ENCODE measurements at regions not wholly inside any gene's neighbourhood (a gene's known extent, or its start where the extent isn't known, plus 50 kb on each side); places are given as distances from the start of the nearest gene placed in this dataset.
"Not testable (repeated sequence)": the region's sequence is repeated elsewhere in the genome, so short reads cannot be mapped to it uniquely, and the experiment has no call there.

DNA sequence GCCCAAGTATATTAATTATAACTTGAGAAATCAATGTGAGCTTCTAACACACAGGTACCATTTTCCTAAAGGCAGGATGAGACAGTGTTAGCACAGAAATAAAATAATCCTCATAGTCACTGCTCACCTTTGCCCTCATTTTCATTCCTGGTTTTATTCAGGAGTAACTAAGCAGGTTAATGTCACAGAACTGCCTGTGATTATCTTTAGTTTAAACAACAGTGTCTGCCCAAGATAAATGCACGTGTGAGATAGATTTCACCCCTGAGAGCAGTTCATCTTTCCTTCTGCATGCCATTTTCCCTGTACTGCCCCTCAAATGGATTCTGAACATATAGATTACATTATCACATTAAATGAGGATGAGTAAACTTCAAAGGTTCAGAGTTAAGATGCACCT is 250.7 kb downstream of the RMST start:
- no peak for DNase-seq (ENCODE audit: low read depth in 2 of 2)

DNA sequence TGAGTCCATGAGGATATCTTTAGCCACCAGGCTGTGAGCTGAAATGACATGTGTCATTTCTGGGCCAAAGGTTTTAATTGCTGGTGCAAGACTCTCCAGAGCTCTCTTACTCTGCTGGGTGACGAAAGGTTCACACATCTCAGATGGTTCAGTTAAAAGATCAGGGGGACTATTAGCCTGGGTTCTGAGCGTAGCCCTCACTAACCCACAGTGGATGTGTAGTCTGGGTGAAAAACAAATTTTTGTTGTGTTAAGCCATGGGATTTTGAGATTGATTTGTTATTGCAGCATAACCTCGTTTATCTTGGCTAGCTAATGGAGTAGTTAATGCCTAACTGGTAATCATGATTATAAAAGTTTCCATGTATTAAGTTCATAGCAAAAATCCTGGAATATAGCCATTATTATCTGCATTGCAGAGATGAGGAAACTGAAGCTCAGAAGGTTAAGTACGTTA is 251.5 kb downstream of the RMST start:
- no peak for DNase-seq (ENCODE audit: low read depth in 2 of 2)

DNA sequence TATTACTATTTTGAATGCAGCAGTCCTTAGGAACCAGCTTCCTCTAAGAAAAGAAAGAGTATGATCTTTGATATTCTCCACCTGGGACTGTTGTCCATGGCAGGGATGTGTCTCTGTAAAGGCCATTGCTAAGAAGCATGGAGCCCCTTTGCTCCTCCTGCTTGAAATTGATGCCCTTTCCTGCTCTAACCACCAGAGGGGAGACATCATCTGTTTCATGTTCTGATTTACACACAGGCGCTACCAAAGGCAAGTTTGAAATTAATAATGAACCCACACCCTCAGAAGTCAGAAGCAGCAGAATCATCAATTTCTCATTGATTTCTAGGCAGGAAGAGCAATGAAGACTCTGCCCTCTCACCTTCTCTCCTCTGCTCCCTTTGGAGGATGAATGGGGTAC is 253.8 kb downstream of the RMST start:
- no peak for DNase-seq (ENCODE audit: low read depth in 2 of 2)

DNA sequence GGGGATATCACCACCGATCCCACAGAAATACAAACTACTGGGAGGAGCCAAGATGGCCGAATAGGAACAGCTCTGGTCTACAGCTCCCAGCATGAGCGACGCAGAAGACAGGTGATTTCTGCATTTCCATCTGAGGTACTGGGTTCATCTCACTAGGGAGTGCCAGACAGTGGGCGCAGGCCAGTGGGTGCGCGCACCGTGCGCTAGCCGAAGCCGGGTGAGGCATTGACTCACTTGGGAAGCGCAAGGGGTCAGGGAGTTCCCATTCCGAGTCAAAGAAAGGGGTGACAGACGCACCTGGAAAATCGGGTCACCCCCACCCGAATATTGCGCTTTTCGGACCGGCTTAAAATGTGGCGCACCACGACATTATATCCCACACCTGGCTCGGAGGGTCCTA is 261.2 kb downstream of the RMST start:
- DNase-seq (ENCODE audit: low read depth in 2 of 2): not testable (repeated sequence)

DNA sequence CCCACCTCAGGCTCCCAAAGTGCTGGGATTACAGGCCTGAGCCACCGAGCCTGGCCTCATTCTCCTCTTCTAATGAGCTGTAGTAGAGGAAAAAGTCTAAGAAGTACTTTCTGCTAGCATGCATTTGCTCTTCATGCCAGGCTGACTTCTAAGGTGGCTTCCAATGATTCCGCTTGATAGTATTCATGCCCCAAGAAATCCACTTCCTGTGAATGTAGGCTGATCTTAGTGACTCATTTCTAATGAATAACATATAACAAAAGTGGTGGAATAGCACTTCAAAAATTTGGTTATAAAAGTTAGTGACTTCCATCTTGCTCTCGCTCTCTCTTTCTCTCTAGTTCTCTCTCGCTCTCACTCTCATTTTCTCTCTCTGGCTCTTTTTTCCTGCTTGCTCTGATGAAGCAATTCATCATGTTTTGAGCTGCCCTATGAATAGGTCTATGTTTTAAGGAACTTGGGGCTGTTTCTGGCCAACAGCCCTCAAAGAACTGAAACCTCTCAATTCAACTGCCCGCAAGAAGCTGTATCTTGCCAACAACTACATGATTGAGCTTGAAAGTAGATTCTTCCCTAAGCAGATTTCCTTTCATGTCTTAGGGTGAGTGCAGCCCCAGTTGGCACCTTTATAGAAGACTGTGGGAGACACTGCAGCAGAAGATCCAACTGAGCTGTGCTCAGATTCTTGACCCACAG is 282.9 kb downstream of the RMST start:
- no peak for DNase-seq (ENCODE audit: low read depth in 2 of 2)

DNA sequence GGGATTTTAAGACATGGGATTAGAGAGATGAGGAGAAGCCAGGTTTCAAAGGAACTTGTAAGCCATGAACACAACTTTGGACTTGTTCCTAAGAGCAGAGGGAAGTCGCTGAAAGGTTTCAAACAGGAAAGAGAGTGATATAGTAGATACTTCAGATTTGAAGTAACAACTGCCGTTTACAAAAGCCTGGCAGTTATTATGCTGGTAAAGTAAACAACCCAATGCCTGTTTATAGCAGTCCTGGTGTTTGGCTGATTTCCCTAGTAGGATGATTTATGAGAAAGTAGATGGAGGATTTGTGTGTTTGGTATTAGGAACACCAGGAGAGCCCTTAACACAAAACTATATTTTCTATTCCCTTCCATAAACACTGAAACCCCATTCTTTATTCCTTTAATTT is 285.7 kb downstream of the RMST start:
- DNase-seq (ENCODE audit: low read depth in 2 of 2): no peak

DNA sequence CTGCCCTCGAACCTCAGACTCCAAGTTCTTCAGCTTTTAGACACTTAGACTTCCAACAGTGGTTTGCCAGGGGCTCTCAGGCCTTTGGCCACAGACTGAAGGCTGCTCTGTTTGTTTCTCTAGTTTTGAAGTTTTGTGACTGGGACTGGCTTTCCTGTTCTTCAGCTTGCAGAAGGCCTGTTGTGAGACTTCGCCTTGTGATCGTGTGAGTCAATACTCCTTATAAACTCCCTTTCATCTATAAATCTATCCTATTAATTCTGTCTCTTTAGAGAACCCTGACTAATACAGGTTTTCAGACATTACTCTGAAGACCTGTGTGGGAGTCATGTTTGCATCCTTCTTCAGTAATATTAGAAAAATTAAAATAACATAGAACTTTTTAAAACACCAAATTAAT is 289.1 kb downstream of the RMST start:
- no peak for DNase-seq (ENCODE audit: low read depth in 2 of 2)

DNA sequence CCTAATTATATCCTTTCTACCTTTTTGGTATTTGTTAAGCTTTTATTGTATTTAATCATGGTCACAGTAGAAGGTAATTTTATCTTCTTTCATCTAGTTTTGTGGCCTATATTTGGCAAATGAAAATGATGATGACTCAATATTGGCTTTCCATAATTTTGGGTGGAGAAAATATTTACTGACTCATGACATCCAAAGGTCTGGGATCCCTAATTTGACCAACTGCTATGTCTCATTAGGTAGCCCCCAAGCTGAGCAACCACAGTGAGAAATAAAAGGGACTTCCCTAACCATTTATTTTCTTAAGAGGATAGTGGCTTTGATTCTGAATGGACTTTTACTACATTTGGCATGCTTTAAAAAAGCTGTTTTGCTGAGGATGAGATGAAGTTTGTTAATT is 289.5 kb downstream of the RMST start:
- no peak for DNase-seq (ENCODE audit: low read depth in 2 of 2)

DNA sequence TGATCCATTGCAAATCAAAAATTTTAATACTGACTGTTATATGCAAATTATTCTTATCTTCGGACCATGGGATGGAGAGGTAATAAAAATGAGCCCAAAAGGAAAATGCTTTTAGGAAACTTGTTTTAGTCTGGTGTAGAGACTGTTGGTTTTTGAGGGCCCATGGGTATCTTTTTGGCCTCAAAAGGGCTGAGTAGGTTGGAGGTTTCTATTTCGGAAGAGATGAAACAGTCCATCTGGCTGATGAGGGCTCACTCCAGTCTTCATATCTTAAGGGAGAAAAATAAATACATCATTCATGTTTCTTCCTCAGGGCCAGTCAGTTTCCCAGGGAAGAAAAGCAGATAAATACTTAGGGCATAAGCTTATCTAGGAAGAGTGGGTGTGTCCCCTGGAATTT is 290.7 kb downstream of the RMST start:
- DNase-seq (ENCODE audit: low read depth in 2 of 2): no peak

DNA sequence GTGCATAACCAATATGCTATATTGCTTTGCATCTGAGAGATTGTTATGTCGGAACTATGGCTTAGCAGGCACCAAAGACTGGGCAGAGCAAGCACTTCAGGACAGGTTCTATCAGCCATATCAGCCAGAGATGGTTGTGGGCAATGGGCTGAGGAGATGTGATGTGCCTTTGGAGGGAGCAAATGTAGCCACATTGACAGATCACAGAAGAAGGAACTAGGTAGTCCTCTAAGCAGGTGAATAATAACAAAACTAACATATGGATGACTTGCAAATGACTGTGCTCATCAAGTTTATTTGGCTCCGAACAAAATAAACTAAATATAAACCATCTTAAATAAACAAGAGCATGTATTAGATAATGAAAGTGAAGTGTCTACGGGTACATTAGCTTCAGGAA is 291.7 kb downstream of the RMST start:
- no peak for DNase-seq (ENCODE audit: low read depth in 2 of 2)

DNA sequence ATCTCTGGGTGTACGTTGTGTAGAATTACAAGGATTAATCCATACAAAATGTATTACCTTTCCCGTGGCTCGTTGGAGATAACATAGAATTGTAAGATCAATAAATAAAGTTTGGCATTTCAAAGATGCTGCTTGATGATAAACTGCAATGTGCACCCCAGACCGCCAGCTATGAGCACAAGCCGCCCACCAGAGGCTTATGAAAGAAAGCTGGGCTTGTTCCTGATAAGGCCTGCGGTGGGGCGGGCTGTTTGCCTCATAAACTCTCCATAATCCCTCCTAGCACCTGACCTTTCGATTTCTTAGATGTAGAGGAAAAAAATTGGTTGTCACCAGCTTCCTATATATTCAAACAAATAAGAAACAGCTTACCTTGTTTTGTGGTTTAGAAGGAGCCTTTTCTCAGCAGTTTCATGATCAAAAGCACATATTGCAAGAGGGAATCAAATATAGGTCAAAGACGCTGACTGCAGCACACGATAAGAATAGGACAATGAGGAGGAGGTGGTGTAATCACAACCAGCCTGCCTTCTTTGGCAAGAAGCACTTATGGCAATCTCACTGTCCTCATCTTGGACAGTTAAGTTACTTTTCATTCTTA is 293.6 kb downstream of the RMST start:
- no peak for DNase-seq (ENCODE audit: low read depth in 2 of 2)

DNA sequence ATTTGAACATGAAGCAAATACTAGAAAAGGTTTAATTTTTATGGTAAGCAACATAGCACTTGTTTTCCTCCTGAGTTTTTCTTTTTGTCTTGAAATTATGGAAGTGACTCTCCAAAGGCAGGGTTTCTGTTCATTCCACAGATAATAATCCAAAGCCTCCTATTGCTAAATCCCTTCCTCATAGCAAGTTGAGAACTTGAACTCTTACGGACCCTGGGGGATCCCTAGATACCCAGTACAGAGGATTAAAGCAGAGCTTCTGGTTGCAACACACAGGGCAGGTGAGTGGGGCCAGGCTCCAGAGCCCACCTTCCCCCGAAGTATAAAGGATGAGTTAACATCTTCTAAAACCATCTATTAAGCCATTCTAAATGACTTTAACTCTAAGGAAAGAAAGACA is 294.1 kb downstream of the RMST start:
- no peak for DNase-seq (ENCODE audit: low read depth in 2 of 2)

DNA sequence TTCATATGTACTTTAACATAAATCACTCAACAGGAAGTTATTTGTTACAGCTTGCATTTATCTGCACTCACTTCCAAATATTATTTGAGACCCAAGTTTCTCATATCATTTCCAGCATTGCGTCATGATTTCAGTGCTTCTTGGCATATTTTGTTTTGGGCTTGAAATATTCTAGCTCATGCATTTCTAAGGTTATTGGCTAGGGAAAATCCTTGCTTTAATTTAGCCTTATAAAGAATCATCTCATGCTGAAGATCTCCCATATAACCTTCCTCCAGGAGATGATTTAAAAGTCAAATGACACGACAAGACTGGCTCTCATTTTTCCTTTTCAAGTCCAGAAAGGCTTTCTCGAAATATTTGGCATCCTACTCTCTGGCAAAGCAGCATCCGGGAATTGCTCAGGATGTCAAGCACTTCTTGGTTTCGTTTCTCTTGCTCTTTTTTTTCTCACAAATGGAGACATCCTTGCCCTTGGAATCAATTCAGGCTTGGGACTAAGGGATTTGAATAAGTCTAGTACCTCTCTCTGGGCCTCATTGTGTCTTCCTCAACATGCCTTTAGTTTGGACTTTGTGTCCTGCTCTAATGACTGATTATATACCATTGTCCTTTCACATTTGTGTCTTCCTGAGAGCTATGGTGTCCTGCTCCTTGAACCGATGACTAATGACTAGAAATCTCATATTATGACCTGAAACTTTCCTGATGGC is 295.0 kb downstream of the RMST start:
- no peak for DNase-seq (ENCODE audit: low read depth in 2 of 2)

DNA sequence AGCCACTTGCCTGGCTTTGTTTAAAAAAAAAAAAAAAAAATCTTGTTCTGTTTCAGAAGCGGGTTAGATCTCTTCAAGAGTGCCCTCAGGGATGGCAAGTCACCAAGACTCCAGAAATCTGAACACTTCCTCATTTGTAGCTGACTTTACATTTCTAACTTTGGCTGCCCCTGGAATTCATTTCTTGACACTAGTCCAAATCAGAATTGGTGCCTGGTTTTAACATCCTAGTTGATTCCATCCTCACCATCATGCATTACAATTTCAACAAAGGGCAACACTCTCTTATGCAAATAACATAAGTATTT is 295.5 kb downstream of the RMST start:
- DNase-seq (ENCODE audit: low read depth in 2 of 2): no peak

DNA sequence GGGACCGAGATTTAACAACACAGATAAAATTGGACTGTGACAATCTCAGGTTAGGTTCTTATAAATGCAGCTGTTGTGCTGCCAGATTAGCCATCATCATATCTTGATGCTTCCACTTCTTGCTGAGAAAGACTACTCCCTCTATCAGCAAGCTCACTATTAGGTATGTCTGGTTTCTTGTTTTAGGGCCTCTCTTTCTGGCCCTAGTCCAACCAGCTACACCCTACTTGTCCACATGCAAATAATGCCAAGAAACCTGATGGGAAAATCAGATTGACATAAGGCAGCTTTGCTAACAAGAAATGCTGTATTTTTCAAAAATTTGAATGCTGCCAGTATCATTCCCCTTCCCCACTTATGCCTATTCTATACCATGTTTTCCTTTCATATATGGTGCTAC is 296.0 kb downstream of the RMST start:
- DNase-seq (ENCODE audit: low read depth in 2 of 2): no peak

DNA sequence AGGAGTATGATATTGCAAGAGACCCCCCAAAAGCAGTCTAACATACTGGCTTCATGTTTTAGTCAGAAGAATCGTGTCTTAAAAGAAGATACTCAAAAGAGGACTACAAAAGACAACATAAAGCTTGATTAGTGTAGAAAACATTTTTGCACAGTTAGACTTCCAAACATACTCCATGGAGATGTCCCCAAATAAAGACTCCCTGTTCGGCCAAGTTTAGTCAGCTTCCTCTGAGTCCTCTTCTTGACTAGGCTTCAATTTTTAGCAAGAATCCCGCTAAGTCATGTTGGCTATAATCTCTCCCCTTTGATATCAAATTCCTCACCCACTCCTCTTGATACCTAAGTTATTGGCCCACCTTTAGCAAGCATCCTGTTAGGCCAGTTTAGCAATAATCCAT is 298.0 kb downstream of the RMST start:
- DNase-seq (ENCODE audit: low read depth in 2 of 2): no peak

DNA sequence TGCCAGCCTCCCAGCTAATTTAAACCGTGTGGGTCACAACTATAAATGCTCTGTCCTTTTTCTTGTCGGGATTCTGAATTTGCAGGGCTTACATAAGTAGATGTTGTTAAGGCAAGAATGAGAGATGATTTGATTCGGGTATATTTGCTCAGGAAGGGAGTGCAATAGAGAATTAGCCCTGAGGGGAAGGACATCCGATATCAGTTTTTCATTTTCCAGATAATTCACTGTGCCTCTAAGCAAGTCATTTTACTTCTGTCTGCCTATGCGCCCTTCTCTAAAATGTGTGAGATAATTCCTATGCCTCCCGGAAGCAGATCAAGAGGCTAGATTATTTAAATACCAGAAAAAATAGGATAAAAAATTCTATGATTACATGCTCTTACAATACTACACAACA is 300.5 kb downstream of the RMST start:
- no peak for DNase-seq (ENCODE audit: low read depth in 2 of 2)

DNA sequence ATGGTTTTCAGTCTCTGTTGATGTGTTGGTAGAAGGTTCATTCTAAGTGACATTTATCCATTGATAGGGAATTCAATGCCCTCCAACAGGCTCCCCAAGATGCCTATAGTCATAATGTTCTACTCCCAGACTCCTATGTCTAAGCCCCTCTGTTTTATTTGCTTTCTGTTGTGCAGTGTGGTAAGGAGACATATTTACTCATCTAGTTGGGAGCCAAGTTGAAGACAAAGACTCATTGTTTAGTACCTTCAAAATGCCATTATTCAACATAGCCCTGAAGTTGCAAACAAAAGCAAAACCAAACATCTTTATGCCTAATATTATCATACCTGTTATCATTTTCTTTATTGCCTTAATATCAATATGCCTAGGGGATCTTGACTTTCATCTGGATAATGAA is 302.1 kb downstream of the RMST start:
- DNase-seq (ENCODE audit: low read depth in 2 of 2): no peak

DNA sequence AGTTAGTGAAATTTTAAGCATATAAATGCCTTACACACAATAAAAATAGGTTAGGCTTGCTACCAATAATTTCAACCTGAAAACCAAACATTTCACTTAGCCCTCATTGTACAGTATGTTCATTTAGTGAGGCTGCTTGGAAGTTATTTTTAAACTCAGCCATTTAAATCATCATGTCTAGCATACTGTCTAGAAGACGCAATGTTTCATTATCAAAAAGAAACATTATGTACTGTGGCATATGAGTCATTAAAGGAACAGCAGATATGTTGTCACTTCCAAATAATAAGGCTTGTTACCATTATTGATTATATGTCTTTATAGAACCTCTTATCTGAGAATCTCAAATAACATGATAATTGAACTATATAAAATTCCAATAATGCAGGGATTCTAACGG is 304.7 kb downstream of the RMST start:
- no peak for DNase-seq (ENCODE audit: low read depth in 2 of 2)

DNA sequence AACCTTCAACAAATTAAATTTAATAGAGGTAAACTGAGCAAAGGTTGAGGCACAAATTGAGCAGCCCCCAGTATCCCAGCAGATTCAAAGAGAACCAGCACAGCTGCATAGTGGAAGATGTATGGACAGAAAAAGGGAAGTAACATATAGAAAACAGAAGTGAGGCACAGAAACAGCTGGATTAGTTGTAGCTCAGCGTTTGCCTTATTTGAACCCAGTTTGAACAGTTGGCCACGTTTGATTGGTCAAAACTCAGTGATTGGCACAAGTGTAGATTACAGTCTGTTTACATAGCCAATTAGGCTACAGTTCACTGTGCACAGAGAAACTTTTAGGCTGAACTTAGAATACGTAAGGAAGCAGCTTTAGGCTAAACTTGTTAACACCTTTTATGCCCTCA is 315.5 kb downstream of the RMST start:
- DNase-seq (ENCODE audit: low read depth in 2 of 2): no peak

DNA sequence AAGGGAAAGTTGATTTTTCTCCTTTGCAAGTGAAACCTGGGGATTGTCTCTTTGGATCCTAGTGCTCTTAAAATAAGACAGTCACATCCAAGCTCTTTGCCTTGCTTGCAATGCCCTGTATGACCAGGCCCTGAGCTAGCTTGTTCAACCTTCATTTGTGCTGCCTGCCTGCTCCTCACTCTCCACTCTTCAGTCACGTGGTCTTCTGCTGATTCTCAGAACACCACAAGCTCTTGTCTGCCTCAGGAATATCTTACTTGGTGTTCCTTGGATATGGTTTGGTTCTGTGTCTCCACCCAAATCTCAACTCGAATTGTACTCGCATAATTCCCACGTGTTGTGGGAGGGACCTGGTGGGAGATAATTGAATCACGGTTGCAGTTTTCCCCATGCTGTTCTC is 318.7 kb downstream of the RMST start:
- no peak for DNase-seq (ENCODE audit: low read depth in 2 of 2)

DNA sequence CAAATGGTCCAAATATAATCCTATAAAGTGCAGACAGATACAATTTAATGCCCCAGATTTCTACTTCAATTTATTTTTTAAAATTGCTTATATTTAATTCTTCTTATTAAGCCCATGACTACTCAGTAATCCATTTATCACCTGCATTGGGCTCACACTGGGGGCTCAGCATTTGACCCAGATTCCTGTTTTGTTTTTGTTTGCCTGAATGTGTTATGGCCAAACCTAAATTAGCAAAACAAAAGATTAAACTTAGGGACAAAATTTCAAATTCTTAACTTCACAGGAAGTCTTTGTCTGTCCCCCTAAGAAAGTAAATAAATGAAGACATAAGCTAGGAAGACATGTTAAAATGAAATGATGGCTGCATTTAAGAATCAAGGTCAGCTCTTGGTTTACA is 322.3 kb downstream of the RMST start:
- DNase-seq (ENCODE audit: low read depth in 2 of 2): no peak

DNA sequence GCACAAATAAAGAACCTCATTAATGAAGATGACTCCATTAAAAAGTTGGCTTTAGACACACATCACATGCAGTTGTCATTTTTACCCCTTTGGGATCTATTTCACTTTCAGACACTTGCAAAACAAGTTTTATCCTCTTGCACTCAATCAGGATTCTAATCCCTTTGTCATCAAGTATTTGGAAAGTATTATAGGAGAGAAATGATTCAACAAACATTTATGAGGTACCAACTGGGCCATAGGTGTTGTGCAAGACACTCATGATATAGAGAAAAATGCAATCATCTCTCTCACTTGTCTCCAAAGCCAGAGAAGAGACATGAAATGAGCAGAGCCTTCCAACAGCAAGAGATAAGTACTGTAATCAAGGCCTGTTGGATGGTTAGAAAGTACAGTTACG is 327.7 kb downstream of the RMST start:
- DNase-seq (ENCODE audit: low read depth in 2 of 2): no peak

DNA sequence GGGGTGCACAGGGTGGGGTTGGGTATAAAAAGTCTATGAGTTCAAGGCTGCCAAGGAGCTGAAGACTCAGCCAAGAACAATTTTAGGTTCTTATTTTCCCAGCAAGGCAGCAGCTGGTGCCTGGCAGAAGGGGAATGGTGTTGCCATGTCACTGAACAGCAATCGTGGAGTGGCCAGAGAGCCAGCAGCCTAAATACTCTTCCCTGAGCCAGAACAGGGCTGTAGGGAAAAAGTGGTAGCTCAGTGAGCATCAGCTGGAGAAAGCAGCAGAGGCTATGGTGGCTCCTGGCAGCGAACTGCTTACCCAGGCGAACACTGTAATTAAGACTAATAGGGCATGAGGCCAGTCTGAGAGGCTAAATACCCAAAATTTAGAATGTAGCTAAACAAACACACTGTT is 334.9 kb downstream of the RMST start:
- DNase-seq (ENCODE audit: low read depth in 2 of 2): no peak

Data from stimulated activated CD4-positive, alpha-beta T cell treated with anti-CD3 and anti-CD28 coated beads, Interleukin-4, amount 100 ng/mL, for 48 hours (primary cell).